Bronchial epithelial cell (primary cell): ENCODE measurements at regions not wholly inside any gene's neighbourhood (a gene's known extent, or its start where the extent isn't known, plus 50 kb on each side); places are given as distances from the start of the nearest gene placed in this dataset.

ENCODE experiments used
- DNase-seq: peaks from one replicate; pipeline ENCODE4 v3.0.0-alpha.2; 2010; ENCODE audit warnings: low read depth
- FAIRE-seq: peaks from 2 replicates; lab custom pipeline; 2011; peaks lifted over from hg19 to GRCh38; lab: Jason Lieb, UNC
- H3K27me3 ChIP-seq: 2 replicates; pipeline ENCODE4 v1.5.1; 2011; ENCODE audit warnings: low read length; ENCODE audit not compliant: control insufficient read depth, insufficient read depth
- H3K36me3 ChIP-seq: 2 replicates; pipeline ENCODE4 v1.5.1; 2011; ENCODE audit warnings: low read length; ENCODE audit not compliant: control insufficient read depth, insufficient read depth
- H3K4me3 ChIP-seq: 2 replicates; pipeline ENCODE4 v1.5.1; 2011; ENCODE audit warnings: mild to moderate bottlenecking, low read depth, low read length, control low read depth
- CTCF ChIP-seq: IDR thresholded peaks from 2 replicates; pipeline ENCODE4 v1.5.1; 2011; ENCODE audit warnings: mild to moderate bottlenecking, moderate library complexity, low read length, control low read depth, inconsistent platforms; ENCODE audit not compliant: insufficient read depth, severe bottlenecking

- Histone ChIP-seq H3K4me3 (no peak overlapping the region), H3K36me3 (no peaks in the 10 kb centered on the region), H3K27me3 (no peaks in the 10 kb centered on the region)
- no peak for TF ChIP-seq CTCF
- DNase-seq (no peak), FAIRE-seq (no peak)
These were observed 60.8 kb upstream of the TANC2 start for GRCh38 chr17:62905233-62905632.

GRCh38 chr17:62902531-62903220 lies 63.4 kb upstream of the TANC2 start:
- DNase-seq (no peak), FAIRE-seq (no peak)
- no peak for TF ChIP-seq CTCF
- Histone ChIP-seq H3K27me3 (no peaks in the 10 kb centered on the region), H3K4me3 (no peak overlapping the region), H3K36me3 (no peaks in the 10 kb centered on the region)

GRCh38 chr17:62901544-62901943 lies 64.5 kb upstream of the TANC2 start:
- no peak for FAIRE-seq
- Histone ChIP-seq H3K36me3 (no peaks in the 10 kb centered on the region), H3K27me3 (no peaks in the 10 kb centered on the region), H3K4me3 (no peak overlapping the region)
- DNase-seq: no peak
- TF ChIP-seq CTCF: no peak

- FAIRE-seq: no peak
- H3K27me3 ChIP-seq: no peaks in the 10 kb centered on the region
- no peak overlapping the region for H3K4me3 ChIP-seq
- TF ChIP-seq CTCF: no peak
- H3K36me3 ChIP-seq: no peaks in the 10 kb centered on the region
- DNase-seq: no peak
These were observed 65.9 kb upstream of the TANC2 start for GRCh38 chr17:62900096-62900495.

GRCh38 chr17:62899361-62899760 lies 66.7 kb upstream of the TANC2 start:
- TF ChIP-seq CTCF: no peak
- Histone ChIP-seq H3K27me3 (no peaks in the 10 kb centered on the region), H3K36me3 (no peaks in the 10 kb centered on the region), H3K4me3 (no peak overlapping the region)
- FAIRE-seq (no peak), DNase-seq (no peak)
